ENCODE measurements at regions not wholly inside any gene's neighbourhood (a gene's known extent, or its start where the extent isn't known, plus 50 kb on each side); places are given as distances from the start of the nearest gene placed in this dataset.

- Histone ChIP-seq H3K27me3 (replicated peaks; ENCODE audit: control insufficient read depth, insufficient read depth, low read length, poor library complexity, severe bottlenecking) (no peaks in the 10 kb centered on the region), H3K36me3 (ENCODE audit: control insufficient read depth, insufficient read depth, low read length) (no peaks in the 10 kb centered on the region), H3K9me3 (ENCODE audit: control insufficient read depth, low read length) (no peaks in the 10 kb centered on the region), H3K27ac (ENCODE audit: insufficient read depth, low read length, poor library complexity, severe bottlenecking) (no peak overlapping the region), H3K4me1 (ENCODE audit: control insufficient read depth, insufficient read depth, low read length, poor library complexity, severe bottlenecking) (no peaks in the 10 kb centered on the region), H3K4me3 (ENCODE audit: insufficient read depth, low read depth, low read length, poor library complexity, severe bottlenecking) (no peak overlapping the region)
- DNase-seq, result no peak
These were observed 311.5 kb upstream of the ID2 start for GRCh38 chr2:8370258-8370802.

GRCh38 chr2:8371653-8372052, 310.2 kb upstream of the ID2 start:
- H3K36me3 ChIP-seq (ENCODE audit: control insufficient read depth, insufficient read depth, low read length), result no peaks in the 10 kb centered on the region
- DNase-seq, result no peak
- H3K27me3 ChIP-seq (replicated peaks; ENCODE audit: control insufficient read depth, insufficient read depth, low read length, poor library complexity, severe bottlenecking), result no peaks in the 10 kb centered on the region

DNA sequence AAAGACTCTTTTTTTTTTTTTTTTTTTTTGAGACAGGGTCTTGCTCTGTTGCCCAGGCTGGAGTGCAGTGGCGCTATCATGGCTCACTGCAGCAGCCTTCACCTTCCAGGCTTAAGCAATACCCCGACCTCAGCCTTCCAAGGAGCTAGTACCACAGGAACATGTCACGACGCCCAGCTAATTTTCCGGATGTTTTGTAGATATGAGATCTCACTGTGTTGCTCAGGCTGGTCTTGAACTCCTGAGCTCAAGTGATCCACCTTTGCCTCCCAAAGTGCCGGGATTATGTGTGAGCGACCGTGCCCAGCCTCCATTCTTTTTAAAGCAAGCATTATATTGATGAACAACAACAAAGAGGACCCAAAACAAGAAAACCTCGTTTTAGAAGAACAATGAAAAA, 307.1 kb upstream of the ID2 start:
- no peaks in the 10 kb centered on the region for H3K9me3 ChIP-seq (ENCODE audit: control insufficient read depth, low read length)
- peaks cover under 1% of the 10 kb centered on the region for H3K4me1 ChIP-seq (ENCODE audit: control insufficient read depth, insufficient read depth, low read length, poor library complexity, severe bottlenecking)

More at GRCh38 chr2:8371653-8372052, 310.2 kb upstream of the ID2 start:
- no peaks in the 10 kb centered on the region for H3K9me3 ChIP-seq (ENCODE audit: control insufficient read depth, low read length)
- H3K4me3 ChIP-seq (ENCODE audit: insufficient read depth, low read depth, low read length, poor library complexity, severe bottlenecking), result no peak overlapping the region
- H3K27ac ChIP-seq (ENCODE audit: insufficient read depth, low read length, poor library complexity, severe bottlenecking), result no peak overlapping the region
- H3K4me1 ChIP-seq (ENCODE audit: control insufficient read depth, insufficient read depth, low read length, poor library complexity, severe bottlenecking), result no peaks in the 10 kb centered on the region

GRCh38 chr2:8376603-8377410, 305.0 kb upstream of the ID2 start:
- Histone ChIP-seq H3K9me3 (ENCODE audit: control insufficient read depth, low read length) (no peaks in the 10 kb centered on the region), H3K27ac (ENCODE audit: insufficient read depth, low read length, poor library complexity, severe bottlenecking) (no peak overlapping the region), H3K36me3 (ENCODE audit: control insufficient read depth, insufficient read depth, low read length) (no peaks in the 10 kb centered on the region), H3K4me1 (ENCODE audit: control insufficient read depth, insufficient read depth, low read length, poor library complexity, severe bottlenecking) (peaks cover 5% of the 10 kb centered on the region), H3K27me3 (replicated peaks; ENCODE audit: control insufficient read depth, insufficient read depth, low read length, poor library complexity, severe bottlenecking) (no peaks in the 10 kb centered on the region), H3K4me3 (ENCODE audit: insufficient read depth, low read depth, low read length, poor library complexity, severe bottlenecking) (no peak overlapping the region)
- no peak for DNase-seq

More for the DNA sequence above, 307.1 kb upstream of the ID2 start:
- no peak overlapping the region for H3K27ac ChIP-seq (ENCODE audit: insufficient read depth, low read length, poor library complexity, severe bottlenecking)
- no peak for DNase-seq
- no peaks in the 10 kb centered on the region for H3K27me3 ChIP-seq (replicated peaks; ENCODE audit: control insufficient read depth, insufficient read depth, low read length, poor library complexity, severe bottlenecking)
- H3K36me3 ChIP-seq (ENCODE audit: control insufficient read depth, insufficient read depth, low read length), result no peaks in the 10 kb centered on the region
- no peak overlapping the region for H3K4me3 ChIP-seq (ENCODE audit: insufficient read depth, low read depth, low read length, poor library complexity, severe bottlenecking)

GRCh38 chr2:8378016-8378810, 303.6 kb upstream of the ID2 start:
- DNase-seq, result no peak
- H3K27me3 ChIP-seq (replicated peaks; ENCODE audit: control insufficient read depth, insufficient read depth, low read length, poor library complexity, severe bottlenecking), result no peaks in the 10 kb centered on the region

DNA sequence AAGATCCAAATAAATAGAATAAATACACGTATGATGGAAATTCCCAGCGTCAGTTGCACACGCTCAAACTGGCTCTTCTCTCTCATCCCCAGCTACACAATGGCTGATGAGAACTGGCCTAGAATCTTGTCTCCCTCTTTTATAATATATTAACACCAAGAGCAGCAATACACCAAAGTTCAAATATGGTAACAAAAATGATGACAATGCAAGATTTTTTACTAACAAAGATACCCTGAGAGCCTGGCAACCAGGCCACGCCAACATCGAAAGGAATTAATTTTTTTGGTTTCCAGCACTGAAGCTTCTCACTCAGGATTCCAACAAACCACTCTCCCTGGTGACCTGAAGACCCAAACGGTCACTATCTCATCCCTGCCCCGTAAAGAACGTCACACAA, 302.7 kb upstream of the ID2 start:
- no peak for DNase-seq
- Histone ChIP-seq H3K36me3 (ENCODE audit: control insufficient read depth, insufficient read depth, low read length) (no peaks in the 10 kb centered on the region), H3K4me1 (ENCODE audit: control insufficient read depth, insufficient read depth, low read length, poor library complexity, severe bottlenecking) (peaks cover 5% of the 10 kb centered on the region), H3K27ac (ENCODE audit: insufficient read depth, low read length, poor library complexity, severe bottlenecking) (no peak overlapping the region), H3K27me3 (replicated peaks; ENCODE audit: control insufficient read depth, insufficient read depth, low read length, poor library complexity, severe bottlenecking) (no peaks in the 10 kb centered on the region), H3K9me3 (ENCODE audit: control insufficient read depth, low read length) (no peaks in the 10 kb centered on the region), H3K4me3 (ENCODE audit: insufficient read depth, low read depth, low read length, poor library complexity, severe bottlenecking) (no peak overlapping the region)

More at GRCh38 chr2:8378016-8378810, 303.6 kb upstream of the ID2 start:
- no peaks in the 10 kb centered on the region for H3K9me3 ChIP-seq (ENCODE audit: control insufficient read depth, low read length)
- H3K4me1 ChIP-seq (ENCODE audit: control insufficient read depth, insufficient read depth, low read length, poor library complexity, severe bottlenecking), result peaks cover 5% of the 10 kb centered on the region
- no peaks in the 10 kb centered on the region for H3K36me3 ChIP-seq (ENCODE audit: control insufficient read depth, insufficient read depth, low read length)
- no peak overlapping the region for H3K4me3 ChIP-seq (ENCODE audit: insufficient read depth, low read depth, low read length, poor library complexity, severe bottlenecking)
- no peak overlapping the region for H3K27ac ChIP-seq (ENCODE audit: insufficient read depth, low read length, poor library complexity, severe bottlenecking)

- H3K27ac ChIP-seq (ENCODE audit: insufficient read depth, low read length, poor library complexity, severe bottlenecking), result no peak overlapping the region
- H3K27me3 ChIP-seq (replicated peaks; ENCODE audit: control insufficient read depth, insufficient read depth, low read length, poor library complexity, severe bottlenecking), result no peaks in the 10 kb centered on the region
- no peaks in the 10 kb centered on the region for H3K9me3 ChIP-seq (ENCODE audit: control insufficient read depth, low read length)
- no peaks in the 10 kb centered on the region for H3K36me3 ChIP-seq (ENCODE audit: control insufficient read depth, insufficient read depth, low read length)
- no peak overlapping the region for H3K4me3 ChIP-seq (ENCODE audit: insufficient read depth, low read depth, low read length, poor library complexity, severe bottlenecking)
- DNase-seq, result no peak
- H3K4me1 ChIP-seq (ENCODE audit: control insufficient read depth, insufficient read depth, low read length, poor library complexity, severe bottlenecking), result peaks cover 5% of the 10 kb centered on the region
These were observed 302.3 kb upstream of the ID2 start for GRCh38 chr2:8379549-8379948.

- Histone ChIP-seq H3K36me3 (ENCODE audit: control insufficient read depth, insufficient read depth, low read length) (no peaks in the 10 kb centered on the region), H3K4me1 (ENCODE audit: control insufficient read depth, insufficient read depth, low read length, poor library complexity, severe bottlenecking) (peaks cover 5% of the 10 kb centered on the region), H3K27ac (ENCODE audit: insufficient read depth, low read length, poor library complexity, severe bottlenecking) (no peak overlapping the region), H3K27me3 (replicated peaks; ENCODE audit: control insufficient read depth, insufficient read depth, low read length, poor library complexity, severe bottlenecking) (no peaks in the 10 kb centered on the region), H3K9me3 (ENCODE audit: control insufficient read depth, low read length) (no peaks in the 10 kb centered on the region), H3K4me3 (ENCODE audit: insufficient read depth, low read depth, low read length, poor library complexity, severe bottlenecking) (no peak overlapping the region)
- no peak for DNase-seq
These were observed 301.8 kb upstream of the ID2 start for GRCh38 chr2:8380026-8380425.

DNA sequence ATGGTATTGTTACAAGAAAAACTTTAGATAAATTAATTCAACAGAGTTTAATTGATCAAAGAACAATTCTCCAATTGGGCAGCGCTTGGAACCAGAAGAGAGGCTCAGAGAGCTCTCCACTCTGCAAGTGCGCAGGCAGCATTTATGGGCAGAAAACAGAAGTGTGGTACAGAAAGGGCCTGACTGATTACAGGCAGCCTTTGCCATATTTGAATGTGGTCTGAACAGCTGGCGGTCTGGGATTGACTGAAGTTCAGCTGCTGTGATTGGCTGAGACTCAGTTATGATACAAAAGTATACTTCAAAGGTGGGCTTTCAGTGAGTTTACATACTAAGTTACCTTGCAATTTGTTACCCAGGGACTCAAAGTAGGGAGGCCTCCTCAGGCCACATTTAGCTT, 301.3 kb upstream of the ID2 start:
- Histone ChIP-seq H3K9me3 (ENCODE audit: control insufficient read depth, low read length) (no peaks in the 10 kb centered on the region), H3K4me3 (ENCODE audit: insufficient read depth, low read depth, low read length, poor library complexity, severe bottlenecking) (no peak overlapping the region), H3K36me3 (ENCODE audit: control insufficient read depth, insufficient read depth, low read length) (no peaks in the 10 kb centered on the region), H3K4me1 (ENCODE audit: control insufficient read depth, insufficient read depth, low read length, poor library complexity, severe bottlenecking) (peaks cover 5% of the 10 kb centered on the region), H3K27me3 (replicated peaks; ENCODE audit: control insufficient read depth, insufficient read depth, low read length, poor library complexity, severe bottlenecking) (no peaks in the 10 kb centered on the region), H3K27ac (ENCODE audit: insufficient read depth, low read length, poor library complexity, severe bottlenecking) (no peak overlapping the region)
- DNase-seq, result no peak

DNA sequence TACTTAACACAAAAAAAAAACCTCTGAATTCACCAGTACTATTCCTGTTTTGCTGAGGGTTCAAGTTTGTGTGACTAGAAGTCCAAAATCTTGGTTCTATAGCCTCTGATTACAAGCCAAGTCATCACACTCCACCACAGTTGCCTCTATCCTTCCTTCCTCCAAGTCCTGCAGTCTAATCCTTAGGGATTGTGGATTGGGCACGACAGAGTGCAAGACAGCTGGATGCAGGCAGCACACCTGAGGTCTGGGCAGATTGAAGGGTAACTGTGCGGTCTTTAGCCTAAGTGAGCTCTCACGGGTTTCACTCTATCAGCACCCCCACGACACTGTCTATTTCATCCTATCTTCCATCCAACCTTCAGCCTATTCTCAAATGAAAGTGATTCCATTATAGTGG, 299.4 kb upstream of the ID2 start:
- H3K27ac ChIP-seq (ENCODE audit: insufficient read depth, low read length, poor library complexity, severe bottlenecking), result no peak overlapping the region

More for the DNA sequence above, 299.4 kb upstream of the ID2 start:
- no peak overlapping the region for H3K4me3 ChIP-seq (ENCODE audit: insufficient read depth, low read depth, low read length, poor library complexity, severe bottlenecking)
- no peaks in the 10 kb centered on the region for H3K27me3 ChIP-seq (replicated peaks; ENCODE audit: control insufficient read depth, insufficient read depth, low read length, poor library complexity, severe bottlenecking)
- DNase-seq, result no peak
- no peaks in the 10 kb centered on the region for H3K9me3 ChIP-seq (ENCODE audit: control insufficient read depth, low read length)
- no peaks in the 10 kb centered on the region for H3K36me3 ChIP-seq (ENCODE audit: control insufficient read depth, insufficient read depth, low read length)
- H3K4me1 ChIP-seq (ENCODE audit: control insufficient read depth, insufficient read depth, low read length, poor library complexity, severe bottlenecking), result peaks cover 5% of the 10 kb centered on the region

All from effector memory CD4-positive, alpha-beta T cell (primary cell).